Liver (tissue), 3 donors: ENCODE measurements at regions not wholly inside any gene's neighbourhood (a gene's known extent, or its start where the extent isn't known, plus 50 kb on each side); places are given as distances from the start of the nearest gene placed in this dataset.

Source experiments
- RAD21 ChIP-seq, 2 donors: IDR thresholded peaks; 2 replicates each; pipeline ENCODE4 v1.6.1; 2016; ENCODE audit warnings: antibody characterized with exemption in 2 of 2, mild to moderate bottlenecking in 2 of 2
- SP1 ChIP-seq: IDR thresholded peaks from 2 replicates; pipeline ENCODE4 v1.6.1; 2018; ENCODE audit warnings: antibody characterized with exemption, mild to moderate bottlenecking
- YY1 ChIP-seq: IDR thresholded peaks from 2 replicates; pipeline ENCODE4 v1.6.1; 2016; ENCODE audit warnings: antibody characterized with exemption, mild to moderate bottlenecking
- TF ChIP-seq, protein P1 (sequence below): fragments of 150-350 bp; IDR thresholded peaks from 2 replicates; pipeline ENCODE4 v1.5.1; 2017; ENCODE audit warnings: improper control_type of control experiment, low read depth, low read length; ENCODE audit not compliant: missing input control
- TF ChIP-seq, protein P2 (sequence below): IDR thresholded peaks from 2 replicates; pipeline ENCODE4 v1.6.1; 2016; ENCODE audit warnings: antibody characterized with exemption
- TF ChIP-seq, protein P3 (sequence below): IDR thresholded peaks from 2 replicates; pipeline ENCODE4 v1.6.1; 2016; ENCODE audit warnings: antibody characterized with exemption, mild to moderate bottlenecking
- TF ChIP-seq, protein P4 (sequence below): IDR thresholded peaks from 2 replicates; pipeline ENCODE4 v1.6.1; 2016; ENCODE audit warnings: antibody characterized with exemption
- TF ChIP-seq, protein P5 (sequence below): IDR thresholded peaks from 2 replicates; pipeline ENCODE4 v1.6.1; 2016; ENCODE audit warnings: antibody characterized with exemption
- donor health status: healthy.
- donor health status: healthy.

DNA sequence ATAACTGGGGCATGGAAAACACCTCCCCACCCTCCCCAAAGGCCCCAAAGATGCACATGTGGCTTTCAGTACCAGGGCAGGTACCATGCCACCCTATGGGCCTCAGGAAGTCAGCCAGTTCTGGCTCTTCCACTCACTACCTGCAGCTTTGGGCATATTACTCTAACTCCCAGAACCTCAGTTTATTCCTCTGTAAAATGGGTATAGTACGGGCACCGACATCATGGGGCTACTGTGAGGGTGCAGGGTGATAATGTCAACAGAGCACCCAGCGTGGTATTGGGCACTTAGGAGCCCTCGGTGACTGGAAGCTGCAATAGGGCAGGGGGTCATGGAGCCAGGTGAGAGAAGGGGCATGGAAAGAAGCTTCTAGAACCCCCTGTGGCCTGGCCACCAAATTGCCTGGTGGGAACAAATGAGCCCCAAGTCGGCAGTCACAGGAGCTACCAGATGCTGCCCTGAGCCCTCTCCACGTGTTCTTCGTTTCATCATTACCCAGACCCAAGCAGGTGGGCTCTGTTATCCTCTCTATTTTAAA, 512.1 kb downstream of the SHQ1 start:
- TF ChIP-seq, protein P1, sequence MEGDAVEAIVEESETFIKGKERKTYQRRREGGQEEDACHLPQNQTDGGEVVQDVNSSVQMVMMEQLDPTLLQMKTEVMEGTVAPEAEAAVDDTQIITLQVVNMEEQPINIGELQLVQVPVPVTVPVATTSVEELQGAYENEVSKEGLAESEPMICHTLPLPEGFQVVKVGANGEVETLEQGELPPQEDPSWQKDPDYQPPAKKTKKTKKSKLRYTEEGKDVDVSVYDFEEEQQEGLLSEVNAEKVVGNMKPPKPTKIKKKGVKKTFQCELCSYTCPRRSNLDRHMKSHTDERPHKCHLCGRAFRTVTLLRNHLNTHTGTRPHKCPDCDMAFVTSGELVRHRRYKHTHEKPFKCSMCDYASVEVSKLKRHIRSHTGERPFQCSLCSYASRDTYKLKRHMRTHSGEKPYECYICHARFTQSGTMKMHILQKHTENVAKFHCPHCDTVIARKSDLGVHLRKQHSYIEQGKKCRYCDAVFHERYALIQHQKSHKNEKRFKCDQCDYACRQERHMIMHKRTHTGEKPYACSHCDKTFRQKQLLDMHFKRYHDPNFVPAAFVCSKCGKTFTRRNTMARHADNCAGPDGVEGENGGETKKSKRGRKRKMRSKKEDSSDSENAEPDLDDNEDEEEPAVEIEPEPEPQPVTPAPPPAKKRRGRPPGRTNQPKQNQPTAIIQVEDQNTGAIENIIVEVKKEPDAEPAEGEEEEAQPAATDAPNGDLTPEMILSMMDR = no peak
- TF ChIP-seq SP1 (no peak), RAD21 (IDR thresholded peaks at IDR 0.05) (no peak), YY1 (no peak)
- TF ChIP-seq, protein P2, sequence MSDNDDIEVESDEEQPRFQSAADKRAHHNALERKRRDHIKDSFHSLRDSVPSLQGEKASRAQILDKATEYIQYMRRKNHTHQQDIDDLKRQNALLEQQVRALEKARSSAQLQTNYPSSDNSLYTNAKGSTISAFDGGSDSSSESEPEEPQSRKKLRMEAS = no peak
- TF ChIP-seq, protein P3, sequence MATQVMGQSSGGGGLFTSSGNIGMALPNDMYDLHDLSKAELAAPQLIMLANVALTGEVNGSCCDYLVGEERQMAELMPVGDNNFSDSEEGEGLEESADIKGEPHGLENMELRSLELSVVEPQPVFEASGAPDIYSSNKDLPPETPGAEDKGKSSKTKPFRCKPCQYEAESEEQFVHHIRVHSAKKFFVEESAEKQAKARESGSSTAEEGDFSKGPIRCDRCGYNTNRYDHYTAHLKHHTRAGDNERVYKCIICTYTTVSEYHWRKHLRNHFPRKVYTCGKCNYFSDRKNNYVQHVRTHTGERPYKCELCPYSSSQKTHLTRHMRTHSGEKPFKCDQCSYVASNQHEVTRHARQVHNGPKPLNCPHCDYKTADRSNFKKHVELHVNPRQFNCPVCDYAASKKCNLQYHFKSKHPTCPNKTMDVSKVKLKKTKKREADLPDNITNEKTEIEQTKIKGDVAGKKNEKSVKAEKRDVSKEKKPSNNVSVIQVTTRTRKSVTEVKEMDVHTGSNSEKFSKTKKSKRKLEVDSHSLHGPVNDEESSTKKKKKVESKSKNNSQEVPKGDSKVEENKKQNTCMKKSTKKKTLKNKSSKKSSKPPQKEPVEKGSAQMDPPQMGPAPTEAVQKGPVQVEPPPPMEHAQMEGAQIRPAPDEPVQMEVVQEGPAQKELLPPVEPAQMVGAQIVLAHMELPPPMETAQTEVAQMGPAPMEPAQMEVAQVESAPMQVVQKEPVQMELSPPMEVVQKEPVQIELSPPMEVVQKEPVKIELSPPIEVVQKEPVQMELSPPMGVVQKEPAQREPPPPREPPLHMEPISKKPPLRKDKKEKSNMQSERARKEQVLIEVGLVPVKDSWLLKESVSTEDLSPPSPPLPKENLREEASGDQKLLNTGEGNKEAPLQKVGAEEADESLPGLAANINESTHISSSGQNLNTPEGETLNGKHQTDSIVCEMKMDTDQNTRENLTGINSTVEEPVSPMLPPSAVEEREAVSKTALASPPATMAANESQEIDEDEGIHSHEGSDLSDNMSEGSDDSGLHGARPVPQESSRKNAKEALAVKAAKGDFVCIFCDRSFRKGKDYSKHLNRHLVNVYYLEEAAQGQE = no peak
- TF ChIP-seq, protein P4, sequence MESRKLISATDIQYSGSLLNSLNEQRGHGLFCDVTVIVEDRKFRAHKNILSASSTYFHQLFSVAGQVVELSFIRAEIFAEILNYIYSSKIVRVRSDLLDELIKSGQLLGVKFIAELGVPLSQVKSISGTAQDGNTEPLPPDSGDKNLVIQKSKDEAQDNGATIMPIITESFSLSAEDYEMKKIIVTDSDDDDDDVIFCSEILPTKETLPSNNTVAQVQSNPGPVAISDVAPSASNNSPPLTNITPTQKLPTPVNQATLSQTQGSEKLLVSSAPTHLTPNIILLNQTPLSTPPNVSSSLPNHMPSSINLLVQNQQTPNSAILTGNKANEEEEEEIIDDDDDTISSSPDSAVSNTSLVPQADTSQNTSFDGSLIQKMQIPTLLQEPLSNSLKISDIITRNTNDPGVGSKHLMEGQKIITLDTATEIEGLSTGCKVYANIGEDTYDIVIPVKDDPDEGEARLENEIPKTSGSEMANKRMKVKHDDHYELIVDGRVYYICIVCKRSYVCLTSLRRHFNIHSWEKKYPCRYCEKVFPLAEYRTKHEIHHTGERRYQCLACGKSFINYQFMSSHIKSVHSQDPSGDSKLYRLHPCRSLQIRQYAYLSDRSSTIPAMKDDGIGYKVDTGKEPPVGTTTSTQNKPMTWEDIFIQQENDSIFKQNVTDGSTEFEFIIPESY = no peak
- TF ChIP-seq, protein P5, sequence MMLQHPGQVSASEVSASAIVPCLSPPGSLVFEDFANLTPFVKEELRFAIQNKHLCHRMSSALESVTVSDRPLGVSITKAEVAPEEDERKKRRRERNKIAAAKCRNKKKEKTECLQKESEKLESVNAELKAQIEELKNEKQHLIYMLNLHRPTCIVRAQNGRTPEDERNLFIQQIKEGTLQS = no peak
